GM18951 (cell line): ENCODE measurements at regions not wholly inside any gene's neighbourhood (a gene's known extent, or its start where the extent isn't known, plus 50 kb on each side); places are given as distances from the start of the nearest gene placed in this dataset.

Experiments used
- POLR2A ChIP-seq: IDR thresholded peaks from 4 replicates; pipeline ENCODE4 v1.6.1; 2011; ENCODE audit warnings: mild to moderate bottlenecking; ENCODE audit not compliant: insufficient read length, insufficient read depth; ENCODE audit errors: extremely low read depth
- in situ Hi-C: fragments of 300-500 bp; cut with MboI; formaldehyde crosslinking; loops from one replicate; pipeline ENCODE4 v1.12.0; 2022; ENCODE audit warnings: low sequenced_read_pairs, mixed read lengths, inconsistent platforms; ENCODE audit not compliant: unreplicated experiment

GRCh38 chr12:115785548-115785947 lies 491.9 kb downstream of the MED13L start:
- in situ Hi-C loops, result no loop called here
- TF ChIP-seq POLR2A, result no peak

GRCh38 chr12:115776399-115776798 lies 501.1 kb downstream of the MED13L start:
- no peak for TF ChIP-seq POLR2A
- in situ Hi-C loops, result no loop called here

- in situ Hi-C loops, result loop anchor here (25.0 kb wide), 1 partner anchor 1112 kb away; no protein-coding TSS in a partner anchor
Measured at GRCh38 chr12:115774148-115774895, 503.2 kb downstream of the MED13L start.

GRCh38 chr12:115771601-115772000 lies 505.9 kb downstream of the MED13L start:
- in situ Hi-C loops, result loop anchor here (25.0 kb wide), 1 partner anchor 1109 kb away; no protein-coding TSS in a partner anchor
- TF ChIP-seq POLR2A, result no peak

More at GRCh38 chr12:115774148-115774895, 503.2 kb downstream of the MED13L start:
- TF ChIP-seq POLR2A, result no peak

GRCh38 chr12:115771065-115771464 lies 506.4 kb downstream of the MED13L start:
- in situ Hi-C loops, result loop anchor here (25.0 kb wide), 1 partner anchor 1109 kb away; no protein-coding TSS in a partner anchor
- TF ChIP-seq POLR2A, result no peak

- no peak for TF ChIP-seq POLR2A
- in situ Hi-C loops, result loop anchor here (25.0 kb wide), 1 partner anchor 1108 kb away; no protein-coding TSS in a partner anchor
Measured at GRCh38 chr12:115770643-115771042, 506.9 kb downstream of the MED13L start.

GRCh38 chr12:115767916-115768315 lies 509.6 kb downstream of the MED13L start:
- no peak for TF ChIP-seq POLR2A
- in situ Hi-C loops, result loop anchor here (25.0 kb wide), 1 partner anchor 1106 kb away; no protein-coding TSS in a partner anchor

GRCh38 chr12:115763982-115764621 lies 513.4 kb downstream of the MED13L start:
- TF ChIP-seq POLR2A, result no peak
- in situ Hi-C loops, result loop anchor here (25.0 kb wide), 1 partner anchor 1102 kb away; no protein-coding TSS in a partner anchor

GRCh38 chr12:115763376-115763775 lies 514.1 kb downstream of the MED13L start:
- TF ChIP-seq POLR2A, result no peak
- in situ Hi-C loops, result loop anchor here (25.0 kb wide), 1 partner anchor 1101 kb away; no protein-coding TSS in a partner anchor

- in situ Hi-C loops, result loop anchor here (25.0 kb wide), 1 partner anchor 1101 kb away; no protein-coding TSS in a partner anchor
- TF ChIP-seq POLR2A, result no peak
Measured at GRCh38 chr12:115762936-115763335, 514.6 kb downstream of the MED13L start.

- no peak for TF ChIP-seq POLR2A
- in situ Hi-C loops, result loop anchor here (25.0 kb wide), 1 partner anchor 1099 kb away; no protein-coding TSS in a partner anchor
Measured at GRCh38 chr12:115761784-115762183, 515.7 kb downstream of the MED13L start.

- in situ Hi-C loops, result loop anchor here (25.0 kb wide), 1 partner anchor 1098 kb away; no protein-coding TSS in a partner anchor
- no peak for TF ChIP-seq POLR2A
Measured at GRCh38 chr12:115760231-115760630, 517.3 kb downstream of the MED13L start.
